ENCODE measurements at regions not wholly inside any gene's neighbourhood (a gene's known extent, or its start where the extent isn't known, plus 50 kb on each side); places are given as distances from the start of the nearest gene placed in this dataset.

DNA sequence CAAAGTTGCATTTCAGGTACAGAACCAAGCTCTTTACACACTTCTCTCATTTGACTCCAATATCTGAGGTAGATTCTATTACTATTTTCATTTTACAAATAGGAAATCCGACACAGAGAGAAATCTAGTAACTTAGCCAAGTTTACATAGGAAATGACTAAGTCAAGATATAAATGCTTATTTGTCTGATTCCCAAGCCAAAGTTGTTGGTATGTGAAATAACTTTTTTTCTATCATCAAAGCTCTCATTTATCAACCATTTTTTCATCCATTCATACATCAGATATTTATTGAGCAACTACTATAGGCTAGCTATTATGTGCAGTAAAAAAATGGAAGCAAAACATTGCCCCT lies 89.2 kb upstream of the MITF start:
- no peak for DNase-seq (ENCODE audit: low spot score)
- H3K9me3 Mint-ChIP-seq = no peaks in the 10 kb centered on the region
- ChIA-PET POLR2A (no interaction called here), CTCF (no interaction called here)
- no peak for TF ChIP-seq SMAD3 (CRISPR knock-in tag; IDR thresholded peaks at IDR 0.05; ENCODE audit: borderline replicate concordance)
- TF ChIP-seq, protein P1, sequence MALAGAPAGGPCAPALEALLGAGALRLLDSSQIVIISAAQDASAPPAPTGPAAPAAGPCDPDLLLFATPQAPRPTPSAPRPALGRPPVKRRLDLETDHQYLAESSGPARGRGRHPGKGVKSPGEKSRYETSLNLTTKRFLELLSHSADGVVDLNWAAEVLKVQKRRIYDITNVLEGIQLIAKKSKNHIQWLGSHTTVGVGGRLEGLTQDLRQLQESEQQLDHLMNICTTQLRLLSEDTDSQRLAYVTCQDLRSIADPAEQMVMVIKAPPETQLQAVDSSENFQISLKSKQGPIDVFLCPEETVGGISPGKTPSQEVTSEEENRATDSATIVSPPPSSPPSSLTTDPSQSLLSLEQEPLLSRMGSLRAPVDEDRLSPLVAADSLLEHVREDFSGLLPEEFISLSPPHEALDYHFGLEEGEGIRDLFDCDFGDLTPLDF (CRISPR knock-in tag; IDR thresholded peaks at IDR 0.05) = no peak
- no peak for TF ChIP-seq NFYB (CRISPR knock-in tag; conservative IDR thresholded peaks at IDR 0.05; ENCODE audit: low read depth)
- TF ChIP-seq, protein P2, sequence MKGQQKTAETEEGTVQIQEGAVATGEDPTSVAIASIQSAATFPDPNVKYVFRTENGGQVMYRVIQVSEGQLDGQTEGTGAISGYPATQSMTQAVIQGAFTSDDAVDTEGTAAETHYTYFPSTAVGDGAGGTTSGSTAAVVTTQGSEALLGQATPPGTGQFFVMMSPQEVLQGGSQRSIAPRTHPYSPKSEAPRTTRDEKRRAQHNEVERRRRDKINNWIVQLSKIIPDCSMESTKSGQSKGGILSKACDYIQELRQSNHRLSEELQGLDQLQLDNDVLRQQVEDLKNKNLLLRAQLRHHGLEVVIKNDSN (CRISPR knock-in tag; IDR thresholded peaks at IDR 0.05) = no peak
- TF ChIP-seq, protein P3, sequence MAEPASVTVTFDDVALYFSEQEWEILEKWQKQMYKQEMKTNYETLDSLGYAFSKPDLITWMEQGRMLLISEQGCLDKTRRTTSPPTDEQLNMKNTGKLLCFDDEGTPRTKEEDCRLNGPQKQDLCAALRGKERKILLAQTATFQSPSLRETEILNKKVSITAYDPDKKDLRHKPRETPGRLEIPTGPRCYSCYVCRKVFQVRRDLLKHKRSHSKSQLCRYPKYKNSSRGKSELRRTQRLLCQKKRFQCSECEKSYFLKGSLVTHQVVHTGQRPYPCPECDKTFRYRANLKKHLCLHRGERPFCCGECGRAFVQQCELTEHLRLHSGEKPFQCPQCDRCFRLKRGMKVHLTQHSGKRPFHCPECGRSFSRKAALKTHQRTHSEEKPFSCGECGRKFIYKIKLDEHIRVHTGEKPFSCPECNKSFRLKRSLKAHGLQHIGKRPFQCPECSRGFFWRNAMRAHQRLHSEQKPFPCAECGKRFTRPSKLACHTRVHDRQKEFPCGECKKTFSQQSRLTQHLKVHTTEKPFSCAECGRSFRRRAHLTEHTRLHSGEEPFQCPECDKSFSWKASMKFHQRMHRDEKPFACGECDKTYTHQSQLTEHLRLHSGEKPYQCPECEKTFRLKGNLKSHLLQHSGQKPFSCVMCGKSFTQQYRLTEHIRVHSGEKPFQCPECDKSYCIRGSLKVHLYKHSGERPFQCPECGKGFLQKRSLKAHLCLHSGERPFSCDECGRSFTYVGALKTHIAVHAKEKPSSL (CRISPR knock-in tag; conservative IDR thresholded peaks at IDR 0.05) = no peak
- TF ChIP-seq, protein P4, sequence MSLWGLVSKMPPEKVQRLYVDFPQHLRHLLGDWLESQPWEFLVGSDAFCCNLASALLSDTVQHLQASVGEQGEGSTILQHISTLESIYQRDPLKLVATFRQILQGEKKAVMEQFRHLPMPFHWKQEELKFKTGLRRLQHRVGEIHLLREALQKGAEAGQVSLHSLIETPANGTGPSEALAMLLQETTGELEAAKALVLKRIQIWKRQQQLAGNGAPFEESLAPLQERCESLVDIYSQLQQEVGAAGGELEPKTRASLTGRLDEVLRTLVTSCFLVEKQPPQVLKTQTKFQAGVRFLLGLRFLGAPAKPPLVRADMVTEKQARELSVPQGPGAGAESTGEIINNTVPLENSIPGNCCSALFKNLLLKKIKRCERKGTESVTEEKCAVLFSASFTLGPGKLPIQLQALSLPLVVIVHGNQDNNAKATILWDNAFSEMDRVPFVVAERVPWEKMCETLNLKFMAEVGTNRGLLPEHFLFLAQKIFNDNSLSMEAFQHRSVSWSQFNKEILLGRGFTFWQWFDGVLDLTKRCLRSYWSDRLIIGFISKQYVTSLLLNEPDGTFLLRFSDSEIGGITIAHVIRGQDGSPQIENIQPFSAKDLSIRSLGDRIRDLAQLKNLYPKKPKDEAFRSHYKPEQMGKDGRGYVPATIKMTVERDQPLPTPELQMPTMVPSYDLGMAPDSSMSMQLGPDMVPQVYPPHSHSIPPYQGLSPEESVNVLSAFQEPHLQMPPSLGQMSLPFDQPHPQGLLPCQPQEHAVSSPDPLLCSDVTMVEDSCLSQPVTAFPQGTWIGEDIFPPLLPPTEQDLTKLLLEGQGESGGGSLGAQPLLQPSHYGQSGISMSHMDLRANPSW (CRISPR knock-in tag; conservative IDR thresholded peaks at IDR 0.05; ENCODE audit: low read depth) = no peak
- TF ChIP-seq GRHL2 (CRISPR knock-in tag; IDR thresholded peaks at IDR 0.05; ENCODE audit: insufficient replicate concordance, severe bottlenecking) = no peak
- no peak for TF ChIP-seq FOXK1 (CRISPR knock-in tag; IDR thresholded peaks at IDR 0.05)
- TF ChIP-seq, protein P5, sequence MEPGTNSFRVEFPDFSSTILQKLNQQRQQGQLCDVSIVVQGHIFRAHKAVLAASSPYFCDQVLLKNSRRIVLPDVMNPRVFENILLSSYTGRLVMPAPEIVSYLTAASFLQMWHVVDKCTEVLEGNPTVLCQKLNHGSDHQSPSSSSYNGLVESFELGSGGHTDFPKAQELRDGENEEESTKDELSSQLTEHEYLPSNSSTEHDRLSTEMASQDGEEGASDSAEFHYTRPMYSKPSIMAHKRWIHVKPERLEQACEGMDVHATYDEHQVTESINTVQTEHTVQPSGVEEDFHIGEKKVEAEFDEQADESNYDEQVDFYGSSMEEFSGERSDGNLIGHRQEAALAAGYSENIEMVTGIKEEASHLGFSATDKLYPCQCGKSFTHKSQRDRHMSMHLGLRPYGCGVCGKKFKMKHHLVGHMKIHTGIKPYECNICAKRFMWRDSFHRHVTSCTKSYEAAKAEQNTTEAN (CRISPR knock-in tag; IDR thresholded peaks at IDR 0.05) = no peak
- no peak for TF ChIP-seq GABPB1 (CRISPR knock-in tag; IDR thresholded peaks at IDR 0.05)
- TF ChIP-seq TEAD1 (CRISPR knock-in tag; IDR thresholded peaks at IDR 0.05) = no peak
- TF ChIP-seq TP53 (CRISPR knock-in tag; IDR thresholded peaks at IDR 0.05) = no peak
- no peak for TF ChIP-seq RELA (CRISPR knock-in tag; IDR thresholded peaks at IDR 0.05; ENCODE audit: borderline replicate concordance)
- TF ChIP-seq FOXJ3 (CRISPR knock-in tag; IDR thresholded peaks at IDR 0.05; ENCODE audit: borderline replicate concordance) = no peak
- H3K27ac Mint-ChIP-seq = no peak overlapping the region
- H3K4me1 Mint-ChIP-seq = 0 out of 2 replicates have a peak, but pooled peaks cover 7% of the 10 kb centered on the region
- H3K36me3 Mint-ChIP-seq = no peaks in the 10 kb centered on the region
- no peak overlapping the region for H3K4me3 Mint-ChIP-seq
- ATAC-seq = no peak
- no peaks in the 10 kb centered on the region for H3K27me3 Mint-ChIP-seq (ENCODE audit: low read depth)

DNA sequence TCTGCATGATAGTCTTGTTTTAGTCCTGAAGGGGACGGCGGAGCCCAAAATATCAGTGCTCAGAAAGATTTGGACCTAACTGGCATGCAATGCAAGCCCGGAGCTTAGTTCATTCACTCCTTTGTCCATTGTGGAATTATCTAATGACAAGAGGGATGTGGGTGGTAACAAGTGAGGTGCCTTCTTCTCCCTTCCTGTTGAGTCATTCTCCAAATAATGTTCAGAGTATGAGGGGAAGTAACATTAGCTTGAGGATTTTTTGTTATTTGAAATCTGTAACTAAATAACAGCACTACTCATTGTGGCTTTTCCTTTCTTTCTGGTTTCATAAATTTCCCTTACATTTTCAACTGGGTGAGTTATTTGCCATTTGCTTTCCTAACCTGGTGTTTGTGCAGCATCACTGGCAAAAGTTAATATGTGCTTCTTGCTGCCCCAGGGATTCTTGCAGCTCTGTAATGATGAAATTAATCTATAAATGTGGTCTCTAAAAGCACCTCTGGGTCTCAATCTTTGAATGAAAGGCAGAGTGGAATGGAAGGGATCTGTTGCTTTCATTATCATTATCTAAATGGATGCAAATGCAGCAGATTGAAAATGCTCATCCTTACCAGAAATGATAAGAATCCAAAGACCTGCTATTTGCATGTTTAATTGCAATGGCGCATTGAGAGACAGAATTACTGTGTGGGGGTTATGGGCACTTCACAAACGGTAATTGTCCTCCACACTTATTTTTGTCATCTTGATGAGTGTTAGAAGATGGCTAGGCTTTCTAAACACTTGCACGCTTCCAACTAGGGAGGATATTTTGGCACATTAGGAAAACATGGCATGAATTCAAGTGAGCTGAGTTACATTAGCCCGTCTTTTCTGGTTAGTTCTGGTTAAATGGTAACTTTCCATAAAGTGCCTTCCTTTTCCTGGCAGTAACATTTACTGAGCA lies 89.9 kb upstream of the MITF start:
- no peak for ATAC-seq
- CTCF ChIA-PET = interaction anchor here (0.7 kb wide), 1 partner anchor 16 kb away, joined by 3 read pairs; no protein-coding TSS in a partner anchor
- TF ChIP-seq FOXP1 (CRISPR knock-in tag; IDR thresholded peaks at IDR 0.05; ENCODE audit: borderline replicate concordance) (no peak), IRF2 (CRISPR knock-in tag; IDR thresholded peaks at IDR 0.05; ENCODE audit: borderline replicate concordance, low read depth) (no peak), NFATC4 (CRISPR knock-in tag; IDR thresholded peaks at IDR 0.05) (no peak), NFE2L1 (CRISPR knock-in tag; IDR thresholded peaks at IDR 0.05) (no peak)
- TF ChIP-seq, protein P6, sequence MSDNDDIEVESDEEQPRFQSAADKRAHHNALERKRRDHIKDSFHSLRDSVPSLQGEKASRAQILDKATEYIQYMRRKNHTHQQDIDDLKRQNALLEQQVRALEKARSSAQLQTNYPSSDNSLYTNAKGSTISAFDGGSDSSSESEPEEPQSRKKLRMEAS (CRISPR knock-in tag; IDR thresholded peaks at IDR 0.05) = no peak
- TF ChIP-seq, protein P7, sequence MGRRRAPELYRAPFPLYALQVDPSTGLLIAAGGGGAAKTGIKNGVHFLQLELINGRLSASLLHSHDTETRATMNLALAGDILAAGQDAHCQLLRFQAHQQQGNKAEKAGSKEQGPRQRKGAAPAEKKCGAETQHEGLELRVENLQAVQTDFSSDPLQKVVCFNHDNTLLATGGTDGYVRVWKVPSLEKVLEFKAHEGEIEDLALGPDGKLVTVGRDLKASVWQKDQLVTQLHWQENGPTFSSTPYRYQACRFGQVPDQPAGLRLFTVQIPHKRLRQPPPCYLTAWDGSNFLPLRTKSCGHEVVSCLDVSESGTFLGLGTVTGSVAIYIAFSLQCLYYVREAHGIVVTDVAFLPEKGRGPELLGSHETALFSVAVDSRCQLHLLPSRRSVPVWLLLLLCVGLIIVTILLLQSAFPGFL (CRISPR knock-in tag; IDR thresholded peaks at IDR 0.05; ENCODE audit: borderline replicate concordance) = no peak

More for the DNA sequence above, 89.9 kb upstream of the MITF start:
- 0 out of 2 replicates have a peak, but pooled peaks cover 7% of the 10 kb centered on the region for H3K4me1 Mint-ChIP-seq
- H3K4me3 Mint-ChIP-seq = no peak overlapping the region
- no peaks in the 10 kb centered on the region for H3K9me3 Mint-ChIP-seq
- no peak overlapping the region for H3K27ac Mint-ChIP-seq
- no peaks in the 10 kb centered on the region for H3K36me3 Mint-ChIP-seq
- H3K27me3 Mint-ChIP-seq (ENCODE audit: low read depth) = no peaks in the 10 kb centered on the region
- POLR2A ChIA-PET = interaction anchor here (0.5 kb wide), 1 partner anchor 444 kb away, joined by 4 read pairs; no protein-coding TSS in a partner anchor
- DNase-seq (ENCODE audit: low spot score) = no peak

Measured in WTC11 (cell line).